NB4 (cell line): ENCODE measurements at regions not wholly inside any gene's neighbourhood (a gene's known extent, or its start where the extent isn't known, plus 50 kb on each side); places are given as distances from the start of the nearest gene placed in this dataset.

ENCODE experiments used
- CTCF ChIP-seq: IDR thresholded peaks from one replicate; pipeline ENCODE4 v1.5.1; 2012; ENCODE audit warnings: low read depth, low read length
- MYC ChIP-seq: IDR thresholded peaks from 2 replicates; pipeline ENCODE4 v1.6.1; 2011; ENCODE audit warnings: low read depth, low read length
- POLR2A ChIP-seq: IDR thresholded peaks from 2 replicates; pipeline ENCODE4 v1.6.1; 2011; ENCODE audit warnings: mild to moderate bottlenecking; ENCODE audit not compliant: insufficient read length; ENCODE audit errors: extremely low read depth

GRCh38 chr12:105745811-105746210 is 392.9 kb downstream of the NUAK1 start:
- TF ChIP-seq CTCF (no peak), POLR2A (no peak), MYC (no peak)
